ENCODE measurements at regions not wholly inside any gene's neighbourhood (a gene's known extent, or its start where the extent isn't known, plus 50 kb on each side); places are given as distances from the start of the nearest gene placed in this dataset.

- no peak overlapping the region for H2BK20ac ChIP-seq (ENCODE audit: low read depth, low read length)
- no peak overlapping the region for H2BK15ac ChIP-seq (ENCODE audit: low read depth, low read length)
- H3K9ac ChIP-seq (ENCODE audit: low read depth, low read length): no peak overlapping the region
- H4K91ac ChIP-seq (ENCODE audit: insufficient read depth, low read depth, low read length): no peak overlapping the region
- no peak overlapping the region for H3K4me3 ChIP-seq (ENCODE audit: insufficient read depth, low read depth, low read length)
- ATAC-seq (ENCODE audit: low read depth) (no peak), DNase-seq (no peak)
- H4K8ac ChIP-seq (ENCODE audit: low read depth in 2 of 2, low read length in 2 of 2): no peak overlapping the region
- no peak overlapping the region for H3K18ac ChIP-seq (ENCODE audit: low read depth, low read length)
- CTCF ChIA-PET: interaction anchor here (0.5 kb wide), 1 partner anchor 15 kb away, joined by 4 read pairs; no protein-coding TSS in a partner anchor
- no peaks in the 10 kb centered on the region for H3K4me1 ChIP-seq (ENCODE audit: control insufficient read depth, insufficient read depth, low read length)
- no peak overlapping the region for H3K23ac ChIP-seq (ENCODE audit: low read depth, low read length)
- H3K27me3 ChIP-seq (ENCODE audit: control insufficient read depth, insufficient read depth, low read length): no peaks in the 10 kb centered on the region
- POLR2A ChIA-PET (ENCODE audit: unreplicated experiment): no interaction called here
- H4K20me1 ChIP-seq (ENCODE audit: insufficient read depth, low read length): no peaks in the 10 kb centered on the region
- intact Hi-C loops (cut with micrococcal nuclease) (no loop called here), dilution Hi-C loops (cut with HindIII; ENCODE audit: low sequenced_read_pairs, unreplicated experiment) (no loop called here), in situ Hi-C loops (cut with MboI; ENCODE audit: low sequenced_read_pairs) (no loop called here)
- no peak overlapping the region for H2BK120ac ChIP-seq (ENCODE audit: low read depth, low read length)
- no peak overlapping the region for H3K4ac ChIP-seq (ENCODE audit: low read depth, low read length)
- H4K5ac ChIP-seq (ENCODE audit: low read depth, low read length): no peak overlapping the region
- no peak overlapping the region for H3K14ac ChIP-seq (replicated peaks; ENCODE audit: low read depth, low read length)
- no peaks in the 10 kb centered on the region for H3K36me3 ChIP-seq (ENCODE audit: control insufficient read depth, insufficient read depth, low read length)
- no TSS peak for BruUV-seq (replicated peaks)
- H2AK5ac ChIP-seq (ENCODE audit: low read depth, low read length): no peak overlapping the region
- no peak overlapping the region for H2BK5ac ChIP-seq (ENCODE audit: low read depth, low read length, poor library complexity, severe bottlenecking)
- H2AK9ac ChIP-seq (replicated peaks; ENCODE audit: low read depth, low read length, poor library complexity): no peak overlapping the region
- no peak overlapping the region for H3K56ac ChIP-seq (ENCODE audit: extremely low read depth, insufficient read depth, low read length)
- H3K9me3 ChIP-seq (ENCODE audit: control insufficient read depth, insufficient read depth, low read length): peaks cover 3% of the 10 kb centered on the region; the same call in 1 of the 2 replicates
- H3K4me2 ChIP-seq (ENCODE audit: low read depth, low read length): no peak overlapping the region
- WGBS, 2 experiments (ENCODE audit: extremely low coverage in 2 of 2, insufficient read length in 1 of 2): 43% methylated on average over 5 of the region's 30 CpGs; no CpG with 5 or more reads in 1 of the 2 experiments
- H3K79me1 ChIP-seq (ENCODE audit: low read depth in 1 of 2, low read length in 2 of 2): no peaks in the 10 kb centered on the region
- H2AFZ ChIP-seq (replicated peaks; ENCODE audit: low read length, poor library complexity): peak overlapping the region; percentile 3
- H3K27ac ChIP-seq (ENCODE audit: insufficient read depth, low read length): no peak overlapping the region
- no peaks in the 10 kb centered on the region for H3K9me1 ChIP-seq (ENCODE audit: insufficient read depth, low read length)
- no peak for TF ChIP-seq POLR2A (IDR thresholded peaks at IDR 0.05; ENCODE audit: low read depth, low read length)
- TF ChIP-seq RFX5 (IDR thresholded peaks at IDR 0.05; ENCODE audit: low read depth, low read length): no peak
- TF ChIP-seq, protein P1, sequence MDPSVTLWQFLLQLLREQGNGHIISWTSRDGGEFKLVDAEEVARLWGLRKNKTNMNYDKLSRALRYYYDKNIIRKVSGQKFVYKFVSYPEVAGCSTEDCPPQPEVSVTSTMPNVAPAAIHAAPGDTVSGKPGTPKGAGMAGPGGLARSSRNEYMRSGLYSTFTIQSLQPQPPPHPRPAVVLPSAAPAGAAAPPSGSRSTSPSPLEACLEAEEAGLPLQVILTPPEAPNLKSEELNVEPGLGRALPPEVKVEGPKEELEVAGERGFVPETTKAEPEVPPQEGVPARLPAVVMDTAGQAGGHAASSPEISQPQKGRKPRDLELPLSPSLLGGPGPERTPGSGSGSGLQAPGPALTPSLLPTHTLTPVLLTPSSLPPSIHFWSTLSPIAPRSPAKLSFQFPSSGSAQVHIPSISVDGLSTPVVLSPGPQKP (IDR thresholded peaks at IDR 0.05; ENCODE audit: borderline replicate concordance, low read depth, low read length): no peak
- TF ChIP-seq SMC3 (IDR thresholded peaks at IDR 0.05; ENCODE audit: low read depth, low read length): no peak
- TF ChIP-seq, protein P2, sequence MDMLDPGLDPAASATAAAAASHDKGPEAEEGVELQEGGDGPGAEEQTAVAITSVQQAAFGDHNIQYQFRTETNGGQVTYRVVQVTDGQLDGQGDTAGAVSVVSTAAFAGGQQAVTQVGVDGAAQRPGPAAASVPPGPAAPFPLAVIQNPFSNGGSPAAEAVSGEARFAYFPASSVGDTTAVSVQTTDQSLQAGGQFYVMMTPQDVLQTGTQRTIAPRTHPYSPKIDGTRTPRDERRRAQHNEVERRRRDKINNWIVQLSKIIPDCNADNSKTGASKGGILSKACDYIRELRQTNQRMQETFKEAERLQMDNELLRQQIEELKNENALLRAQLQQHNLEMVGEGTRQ (IDR thresholded peaks at IDR 0.05; ENCODE audit: low read depth, low read length): no peak
- TF ChIP-seq CTCF (conservative IDR thresholded peaks at IDR 0.05; ENCODE audit: low read depth, low read length): no peak
- TF ChIP-seq MAFK (IDR thresholded peaks at IDR 0.05; ENCODE audit: low read depth, low read length): no peak
- TF ChIP-seq FOS (IDR thresholded peaks at IDR 0.05; ENCODE audit: low read depth, low read length): no peak
- TF ChIP-seq BHLHE40 (IDR thresholded peaks at IDR 0.05; ENCODE audit: low read depth, low read length): no peak
- no peak for TF ChIP-seq RCOR1 (IDR thresholded peaks at IDR 0.05; ENCODE audit: insufficient replicate concordance, low read length)
- TF ChIP-seq NFE2L2 (IDR thresholded peaks at IDR 0.05; ENCODE audit: low read depth, low read length): no peak
- TF ChIP-seq MAZ (IDR thresholded peaks at IDR 0.05; ENCODE audit: borderline replicate concordance, low read depth, low read length): no peak
- no peak for TF ChIP-seq CEBPB (IDR thresholded peaks at IDR 0.05; ENCODE audit: low read depth, low read length)
- TF ChIP-seq MXI1 (IDR thresholded peaks at IDR 0.05; ENCODE audit: borderline replicate concordance, low read depth, low read length): no peak
- TF ChIP-seq RAD21 (IDR thresholded peaks at IDR 0.05; ENCODE audit: low read length): no peak
Measured at GRCh38 chr6:27049863-27050781, 197.4 kb upstream of the PRSS16 start.

Measured in IMR-90 (cell line).